Natural killer cell (primary cell): ENCODE measurements at regions not wholly inside any gene's neighbourhood (a gene's known extent, or its start where the extent isn't known, plus 50 kb on each side); places are given as distances from the start of the nearest gene placed in this dataset.

ENCODE experiments used
- ATAC-seq, 3 donors: fragments of 150-1000 bp in 2 of 3; fragments of 200-7000 bp in 1 of 3; cut with Tn5 transposase; 1 replicate in 1 of 3; 2 replicates in 2 of 3; pipeline ENCODE4 v1.10.0; 2021; ENCODE audit warnings: mild to moderate bottlenecking in 2 of 3, moderate library complexity in 2 of 3
- DNase-seq, 2 donors: peaks; one replicate each; pipeline versions ENCODE4 v3.0.0 to v3.0.0-alpha.2; 2013 to 2021; ENCODE audit warnings: mixed read lengths in 1 of 2
- H3K27ac ChIP-seq: one replicate; pipeline ENCODE4 v1.5.1; 2013; ENCODE audit warnings: mild to moderate bottlenecking, low read length
- H3K27me3 ChIP-seq: one replicate; pipeline ENCODE4 v1.6.1; 2013; ENCODE audit warnings: low read length; ENCODE audit not compliant: control insufficient read depth, insufficient read depth
- H3K36me3 ChIP-seq: one replicate; pipeline ENCODE4 v1.6.1; 2013; ENCODE audit warnings: low read length; ENCODE audit not compliant: control insufficient read depth, insufficient read depth
- H3K4me1 ChIP-seq: one replicate; pipeline ENCODE4 v1.6.1; 2013; ENCODE audit warnings: low read length; ENCODE audit not compliant: control insufficient read depth, insufficient read depth
- H3K4me3 ChIP-seq: one replicate; pipeline ENCODE4 v1.5.1; 2013; ENCODE audit warnings: low read length
- H3K9me3 ChIP-seq: one replicate; pipeline ENCODE4 v1.6.1; 2013; ENCODE audit warnings: low read length; ENCODE audit not compliant: control insufficient read depth, insufficient read depth
- H3K27ac Mint-ChIP-seq, 2 donors: one replicate each; pipeline ENCODE4 v1.8.0; 2022; ENCODE audit warnings: mild to moderate bottlenecking in 2 of 2, mixed read lengths in 2 of 2, moderate library complexity in 1 of 2
- H3K27me3 Mint-ChIP-seq, 2 donors: one replicate each; pipeline ENCODE4 v1.8.0; 2022; ENCODE audit warnings: low read depth in 2 of 2, mixed read lengths in 2 of 2
- H3K36me3 Mint-ChIP-seq: one replicate; pipeline ENCODE4 v1.8.0; 2022; ENCODE audit warnings: mixed read lengths
- H3K4me1 Mint-ChIP-seq, 2 donors: one replicate each; pipeline ENCODE4 v1.8.0; 2022; ENCODE audit warnings: mixed read lengths in 2 of 2
- H3K4me3 Mint-ChIP-seq: one replicate; pipeline ENCODE4 v1.8.0; 2022; ENCODE audit warnings: mild to moderate bottlenecking, moderate library complexity, mixed read lengths
- H3K9me3 Mint-ChIP-seq, 2 donors: one replicate each; pipeline ENCODE4 v1.8.0; 2022; ENCODE audit warnings: mixed read lengths in 2 of 2
- WGBS: methylation state at CpG from one replicate; pipeline ENCODE4 v1.1.7; 2013; ENCODE audit warnings: missing lambda C conversion rate; ENCODE audit not compliant: insufficient coverage; 5-methylcytosine and 5-hydroxymethylcytosine counted together
- intact Hi-C: fragments of 100-400 bp; cut with micrococcal nuclease; formaldehyde crosslinking; loops from one replicate; pipeline ENCODE4 v1.14.2; 2022
- TF ChIP-seq, protein P1 (sequence below): fragments of 200-600 bp; IDR thresholded peaks from one replicate; pipeline ENCODE4 v1.8.0; 2022; ENCODE audit warnings: antibody characterized with exemption

DNA sequence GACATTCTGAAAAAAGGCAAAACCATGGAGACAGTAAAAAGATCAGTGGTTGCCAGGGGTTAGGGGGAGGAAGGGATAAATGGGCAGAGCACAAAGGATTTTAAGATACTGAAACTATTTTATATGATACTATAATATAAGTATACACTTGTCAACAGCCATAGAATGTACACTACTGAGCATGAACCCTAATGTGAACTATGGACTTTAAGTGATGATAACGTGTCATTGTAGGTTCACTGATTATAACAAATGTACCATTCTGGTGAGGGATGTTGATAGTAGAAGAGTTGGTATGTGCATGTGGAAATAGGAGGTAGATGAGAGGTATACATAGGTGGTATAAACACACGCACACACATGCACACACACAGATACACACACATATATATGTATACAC, 241.6 kb downstream of the NOL4 start:
- Mint-ChIP-seq H3K9me3 (peaks cover 11 to 15% of the 10 kb centered on the region in 2 donors), H3K36me3 (peaks cover 5% of the 10 kb centered on the region), H3K27ac (no peak overlapping the region), H3K4me1 (no peaks in the 10 kb centered on the region), H3K4me3 (no peak overlapping the region), H3K27me3 (no peaks in the 10 kb centered on the region)
- Histone ChIP-seq H3K27me3 (no peaks in the 10 kb centered on the region), H3K4me1 (no peaks in the 10 kb centered on the region), H3K4me3 (no peak overlapping the region), H3K9me3 (peaks cover 3% of the 10 kb centered on the region), H3K27ac (no peak overlapping the region), H3K36me3 (no peaks in the 10 kb centered on the region)
- no peak for DNase-seq
- TF ChIP-seq, protein P1, sequence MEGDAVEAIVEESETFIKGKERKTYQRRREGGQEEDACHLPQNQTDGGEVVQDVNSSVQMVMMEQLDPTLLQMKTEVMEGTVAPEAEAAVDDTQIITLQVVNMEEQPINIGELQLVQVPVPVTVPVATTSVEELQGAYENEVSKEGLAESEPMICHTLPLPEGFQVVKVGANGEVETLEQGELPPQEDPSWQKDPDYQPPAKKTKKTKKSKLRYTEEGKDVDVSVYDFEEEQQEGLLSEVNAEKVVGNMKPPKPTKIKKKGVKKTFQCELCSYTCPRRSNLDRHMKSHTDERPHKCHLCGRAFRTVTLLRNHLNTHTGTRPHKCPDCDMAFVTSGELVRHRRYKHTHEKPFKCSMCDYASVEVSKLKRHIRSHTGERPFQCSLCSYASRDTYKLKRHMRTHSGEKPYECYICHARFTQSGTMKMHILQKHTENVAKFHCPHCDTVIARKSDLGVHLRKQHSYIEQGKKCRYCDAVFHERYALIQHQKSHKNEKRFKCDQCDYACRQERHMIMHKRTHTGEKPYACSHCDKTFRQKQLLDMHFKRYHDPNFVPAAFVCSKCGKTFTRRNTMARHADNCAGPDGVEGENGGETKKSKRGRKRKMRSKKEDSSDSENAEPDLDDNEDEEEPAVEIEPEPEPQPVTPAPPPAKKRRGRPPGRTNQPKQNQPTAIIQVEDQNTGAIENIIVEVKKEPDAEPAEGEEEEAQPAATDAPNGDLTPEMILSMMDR, result no peak
- no peak for ATAC-seq
- intact Hi-C loops, result no loop called here
- 80% methylated on average over 1 of the region's 2 CpGs for WGBS

DNA sequence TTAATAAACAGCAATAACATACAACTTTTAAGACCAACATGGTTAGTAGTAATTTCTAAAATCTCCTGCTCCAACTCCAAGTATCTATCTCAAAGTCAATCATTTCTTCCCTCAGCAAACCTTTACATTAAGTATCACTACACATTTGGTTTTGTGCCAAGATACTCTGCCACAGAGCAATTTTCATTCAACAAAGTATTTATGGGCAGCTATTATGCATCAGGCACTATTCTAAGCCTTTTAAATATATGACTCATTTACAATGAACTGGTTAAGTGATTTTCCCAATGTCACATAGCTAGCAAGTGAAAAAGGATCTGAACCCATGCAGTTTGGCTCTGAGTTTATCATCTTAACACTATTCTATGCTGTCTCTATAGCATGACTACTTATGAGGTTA, 264.3 kb downstream of the NOL4 start:
- Mint-ChIP-seq H3K27ac (no peak overlapping the region), H3K4me3 (no peak overlapping the region), H3K36me3 (no peaks in the 10 kb centered on the region), H3K4me1 (no peaks in the 10 kb centered on the region), H3K27me3 (no peaks in the 10 kb centered on the region), H3K9me3 (peaks cover 6% of the 10 kb centered on the region in 2 donors)
- ATAC-seq, result no peak
- TF ChIP-seq, protein P1, result no peak
- no peak overlapping the region for H3K4me3 ChIP-seq
- intact Hi-C loops, result no loop called here
- H3K36me3 ChIP-seq, result no peaks in the 10 kb centered on the region
- peaks cover 4% of the 10 kb centered on the region for H3K9me3 ChIP-seq
- H3K27ac ChIP-seq, result no peak overlapping the region
- DNase-seq, result no peak
- no peaks in the 10 kb centered on the region for H3K27me3 ChIP-seq
- no peaks in the 10 kb centered on the region for H3K4me1 ChIP-seq

DNA sequence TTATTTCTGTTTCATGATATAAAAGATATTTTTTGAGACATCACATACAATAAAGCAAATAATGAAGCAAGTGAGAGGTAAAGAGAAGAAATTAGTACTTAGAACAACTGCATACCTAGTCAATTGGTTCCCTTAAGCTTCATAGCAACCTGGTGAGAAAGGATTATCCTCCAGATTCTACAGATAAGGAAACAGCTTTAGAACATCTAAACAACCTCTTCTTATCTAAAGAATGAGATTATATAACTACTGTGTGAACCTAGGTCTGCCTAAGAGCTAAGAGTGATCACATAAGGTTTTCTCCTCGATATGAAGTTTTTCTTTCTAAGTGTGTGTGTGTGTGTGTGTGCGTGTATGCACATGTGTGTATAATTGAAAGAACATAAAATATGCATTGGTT, 265.1 kb downstream of the NOL4 start:
- DNase-seq (no peak), ATAC-seq (no peak)
- Histone ChIP-seq H3K4me1 (no peaks in the 10 kb centered on the region), H3K27ac (no peak overlapping the region), H3K36me3 (no peaks in the 10 kb centered on the region), H3K27me3 (no peaks in the 10 kb centered on the region), H3K9me3 (peaks cover 4% of the 10 kb centered on the region), H3K4me3 (no peak overlapping the region)
- Mint-ChIP-seq H3K4me3 (no peak overlapping the region), H3K4me1 (no peaks in the 10 kb centered on the region), H3K27me3 (no peaks in the 10 kb centered on the region), H3K27ac (no peak overlapping the region), H3K9me3 (peaks cover 6% of the 10 kb centered on the region in 2 donors), H3K36me3 (no peaks in the 10 kb centered on the region)
- WGBS, result 36% methylated on average over 1 of the region's 2 CpGs
- TF ChIP-seq, protein P1, result no peak
- intact Hi-C loops, result no loop called here

DNA sequence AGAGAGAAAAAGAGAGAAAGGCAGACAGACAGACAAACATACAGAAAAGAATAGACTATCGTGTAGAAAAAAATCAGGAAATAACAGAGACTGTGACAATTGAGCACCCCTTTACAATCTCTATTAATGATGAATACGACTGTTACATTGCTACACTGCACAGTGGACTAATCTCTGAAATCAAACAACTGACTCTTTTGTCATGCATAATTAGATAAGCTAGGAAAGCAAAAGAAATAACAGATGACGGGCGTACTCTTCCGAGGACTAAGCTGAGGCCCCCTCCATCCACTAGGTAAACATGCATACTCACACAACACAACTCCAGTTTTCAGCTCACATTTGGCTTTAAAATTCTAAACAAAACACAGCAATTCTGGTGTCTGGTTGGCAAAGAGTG, 267.0 kb downstream of the NOL4 start:
- TF ChIP-seq, protein P1, result no peak
- 92% methylated on average over 5 of the region's 5 CpGs for WGBS
- DNase-seq (no peak), ATAC-seq (no peak)
- H3K27ac ChIP-seq, result no peak overlapping the region
- no peak overlapping the region for H3K4me3 Mint-ChIP-seq
- peaks cover 2% of the 10 kb centered on the region for H3K9me3 ChIP-seq
- no peaks in the 10 kb centered on the region for H3K4me1 ChIP-seq
- H3K27ac Mint-ChIP-seq, result no peak overlapping the region
- intact Hi-C loops, result no loop called here
- no peaks in the 10 kb centered on the region for H3K4me1 Mint-ChIP-seq
- H3K9me3 Mint-ChIP-seq, result peaks cover 5 to 6% of the 10 kb centered on the region in 2 donors
- H3K36me3 Mint-ChIP-seq, result no peaks in the 10 kb centered on the region
- no peak overlapping the region for H3K4me3 ChIP-seq
- no peaks in the 10 kb centered on the region for H3K27me3 Mint-ChIP-seq
- H3K27me3 ChIP-seq, result no peaks in the 10 kb centered on the region
- H3K36me3 ChIP-seq, result no peaks in the 10 kb centered on the region
